Cardiac septum (tissue), 1 donor: ENCODE measurements at regions not wholly inside any gene's neighbourhood (a gene's known extent, or its start where the extent isn't known, plus 50 kb on each side); places are given as distances from the start of the nearest gene placed in this dataset.
"Not testable (repeated sequence)": the region's sequence is repeated elsewhere in the genome, so short reads cannot be mapped to it uniquely, and the experiment has no call there.

Source experiments
- DNase-seq: peaks from one replicate; pipeline ENCODE4 v3.0.0-alpha.2; 2020; ENCODE audit warnings: low spot score
- intact Hi-C: fragments of 100-400 bp; cut with DNase I; formaldehyde crosslinking; loops from one replicate; pipeline ENCODE4 v1.14.0; 2022
- donor health status: DM: no; HTN: no; CAD: no.

DNA sequence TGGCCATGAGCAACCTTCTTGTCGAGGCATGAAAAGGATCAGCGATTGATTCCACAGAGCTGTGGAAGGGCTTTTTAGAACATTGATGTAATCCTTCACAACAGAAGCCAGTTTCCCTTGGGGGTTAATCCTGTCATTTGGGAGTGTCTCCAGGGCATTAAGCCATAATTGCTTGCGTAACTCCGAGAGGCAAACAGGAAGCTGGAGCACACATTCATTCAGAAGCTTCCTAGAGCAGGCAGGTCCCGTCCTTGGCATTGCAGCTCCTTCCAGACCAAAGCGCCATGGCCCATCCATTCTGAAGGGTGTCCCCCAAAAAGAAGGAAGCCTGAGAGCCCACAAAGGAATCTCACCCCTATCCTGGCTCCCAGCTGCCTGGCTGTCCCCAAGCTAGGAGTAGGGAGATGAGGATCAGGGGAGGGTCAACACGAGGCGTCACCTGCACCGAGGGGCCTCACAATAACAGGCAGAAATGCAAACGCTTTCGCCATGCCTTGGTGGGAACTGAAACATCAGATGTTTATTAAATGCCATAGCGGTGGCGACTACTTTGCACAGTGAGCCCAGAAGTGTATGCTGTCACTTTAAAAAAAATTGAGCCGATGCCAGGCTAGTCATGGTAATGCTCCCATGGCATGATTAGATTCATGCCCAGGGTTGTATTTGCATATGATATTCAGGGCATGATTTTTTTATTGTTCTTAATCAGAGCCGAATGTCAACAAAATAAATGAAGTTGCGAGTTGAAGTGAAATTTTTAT, 339.4 kb downstream of the BCL11A start:
- intact Hi-C loops: no loop called here
- DNase-seq: no peak

DNA sequence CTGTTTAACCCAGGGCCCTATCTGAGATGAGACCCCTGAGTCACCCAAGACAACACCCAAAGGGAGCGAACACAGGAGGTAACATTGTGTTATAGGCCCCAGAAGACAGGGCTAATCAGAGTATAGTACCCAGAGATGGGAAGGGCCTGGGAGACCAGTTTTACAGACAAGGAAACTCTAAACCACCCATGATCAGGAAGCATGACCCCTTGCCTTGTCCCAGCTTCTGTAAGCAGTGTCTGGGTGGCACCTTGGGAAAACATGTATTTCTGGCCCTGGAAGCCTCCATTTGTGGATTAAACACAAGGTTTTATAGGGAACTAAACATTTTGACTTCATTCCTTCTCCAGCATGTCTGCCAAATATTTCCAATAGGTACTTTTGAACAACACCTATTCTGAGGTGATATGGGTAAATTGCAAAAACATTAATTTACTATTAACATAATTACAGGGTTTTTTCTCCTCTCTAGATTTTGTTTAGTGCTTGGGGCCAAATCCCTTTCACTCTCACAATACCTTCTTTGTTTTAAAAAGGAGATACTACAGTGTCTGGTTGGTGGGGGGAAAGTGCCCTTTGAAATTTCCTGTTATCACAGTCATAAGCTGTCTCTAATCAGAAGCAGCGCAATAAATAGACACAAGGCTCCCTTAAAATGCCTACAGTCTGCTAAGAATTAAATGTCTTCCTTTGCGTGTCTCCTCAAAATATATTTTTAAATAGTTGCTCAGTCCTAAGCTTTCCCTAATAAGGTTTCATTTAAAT, 341.1 kb downstream of the BCL11A start:
- DNase-seq: no peak
- intact Hi-C loops: no loop called here

GRCh38 chr2:60189006-60189405, 364.4 kb downstream of the BCL11A start:
- DNase-seq, intact Hi-C loops: not testable (repeated sequence)

GRCh38 chr2:60175290-60175689, 378.2 kb downstream of the BCL11A start:
- intact Hi-C loops: no loop called here
- DNase-seq: no peak

DNA sequence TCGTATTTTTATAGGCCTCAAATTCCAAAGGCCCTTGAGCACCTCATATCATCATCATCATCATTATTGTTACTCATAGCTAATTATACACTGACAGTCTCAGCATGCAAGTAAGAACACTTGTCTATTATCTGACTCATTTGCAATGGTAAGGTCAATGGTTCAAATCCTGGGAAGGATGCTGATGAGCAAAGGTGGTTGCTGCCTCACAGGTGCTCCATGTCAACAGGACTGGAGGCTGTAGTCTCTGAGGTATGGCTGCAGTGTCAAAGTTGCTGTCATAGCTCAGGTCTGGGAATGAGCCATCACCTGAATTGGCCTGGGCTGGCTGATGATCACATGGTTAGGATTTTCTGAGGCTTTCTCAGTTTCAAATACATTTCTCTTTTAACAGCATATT, 379.3 kb downstream of the BCL11A start:
- intact Hi-C loops: no loop called here
- no peak for DNase-seq

DNA sequence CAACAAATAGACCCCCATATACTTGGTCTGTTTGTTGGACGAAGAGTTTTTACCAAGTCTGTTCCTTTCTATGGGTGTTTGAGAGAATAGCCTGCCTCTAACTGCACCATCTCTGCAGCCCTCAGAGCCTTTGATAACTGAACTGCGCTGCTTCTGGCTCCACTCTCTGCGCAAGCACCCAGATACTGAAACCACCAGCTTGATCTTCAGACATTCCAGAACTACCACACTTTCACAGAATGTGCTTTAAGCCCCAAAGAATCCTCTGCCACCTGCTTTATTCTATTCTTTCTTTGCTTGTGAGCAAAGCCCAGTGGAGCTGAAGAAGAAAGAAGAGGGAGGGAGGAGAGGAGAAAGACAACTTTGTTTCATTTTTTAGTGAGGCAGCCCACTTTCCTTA, 380.7 kb downstream of the BCL11A start:
- no peak for DNase-seq
- intact Hi-C loops: no loop called here

GRCh38 chr2:60170272-60170671, 383.2 kb downstream of the BCL11A start:
- no peak for DNase-seq
- intact Hi-C loops: no loop called here

- intact Hi-C loops: no loop called here
- DNase-seq: no peak
These were observed 385.2 kb downstream of the BCL11A start for GRCh38 chr2:60168247-60168646.

GRCh38 chr2:60167089-60167488, 386.4 kb downstream of the BCL11A start:
- intact Hi-C loops: no loop called here
- no peak for DNase-seq

- intact Hi-C loops: no loop called here
- no peak for DNase-seq
These were observed 389.8 kb downstream of the BCL11A start for GRCh38 chr2:60163691-60164090.

- intact Hi-C loops: no loop called here
- DNase-seq: no peak
These were observed 393.9 kb downstream of the BCL11A start for GRCh38 chr2:60159519-60159918.

DNA sequence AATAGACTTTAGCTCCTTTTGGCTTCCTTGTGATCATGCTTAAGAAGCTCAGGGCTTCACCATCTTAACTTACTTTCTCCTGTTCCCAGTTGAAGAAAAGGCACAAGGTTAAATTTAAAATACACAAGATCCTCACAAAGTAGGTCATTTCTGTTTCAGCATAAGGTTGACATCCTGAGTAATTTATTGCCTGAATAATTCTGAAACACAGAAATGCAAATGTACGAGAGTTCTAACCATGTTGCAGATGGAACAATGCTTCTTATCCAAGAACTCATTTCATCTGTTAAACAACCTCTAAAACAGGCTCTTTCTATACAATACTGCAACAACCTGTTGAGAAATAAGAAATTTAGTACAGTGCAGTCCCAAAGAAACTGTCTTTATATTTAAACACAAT, 395.2 kb downstream of the BCL11A start:
- intact Hi-C loops: no loop called here
- DNase-seq: no peak

DNA sequence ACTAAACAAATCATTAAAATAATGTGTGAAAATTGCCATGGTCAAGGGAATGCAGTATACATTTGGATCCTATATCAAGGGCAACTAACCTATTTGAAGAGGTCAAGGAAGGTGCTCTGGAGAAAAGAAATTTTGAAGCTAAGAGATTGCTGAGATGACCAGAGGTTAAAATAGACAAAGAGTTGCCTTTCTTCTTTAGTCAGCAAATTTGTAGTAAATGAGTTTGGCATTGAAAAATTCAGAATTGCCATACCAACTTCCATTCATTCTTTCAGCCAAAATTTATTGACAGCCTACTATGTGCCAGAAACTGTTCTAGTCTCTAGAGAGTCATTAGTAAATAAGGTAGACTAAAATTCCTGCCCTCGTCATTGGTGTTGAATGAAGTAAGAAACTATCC, 396.2 kb downstream of the BCL11A start:
- intact Hi-C loops: no loop called here
- no peak for DNase-seq

GRCh38 chr2:60154142-60154541, 399.3 kb downstream of the BCL11A start:
- DNase-seq: no peak
- intact Hi-C loops: no loop called here

- intact Hi-C loops: no loop called here
These were observed 401.1 kb downstream of the BCL11A start for GRCh38 chr2:60152226-60152833.

GRCh38 chr2:60149176-60149575, 404.3 kb downstream of the BCL11A start:
- intact Hi-C loops: no loop called here
- DNase-seq: no peak

More at GRCh38 chr2:60152226-60152833, 401.1 kb downstream of the BCL11A start:
- no peak for DNase-seq

DNA sequence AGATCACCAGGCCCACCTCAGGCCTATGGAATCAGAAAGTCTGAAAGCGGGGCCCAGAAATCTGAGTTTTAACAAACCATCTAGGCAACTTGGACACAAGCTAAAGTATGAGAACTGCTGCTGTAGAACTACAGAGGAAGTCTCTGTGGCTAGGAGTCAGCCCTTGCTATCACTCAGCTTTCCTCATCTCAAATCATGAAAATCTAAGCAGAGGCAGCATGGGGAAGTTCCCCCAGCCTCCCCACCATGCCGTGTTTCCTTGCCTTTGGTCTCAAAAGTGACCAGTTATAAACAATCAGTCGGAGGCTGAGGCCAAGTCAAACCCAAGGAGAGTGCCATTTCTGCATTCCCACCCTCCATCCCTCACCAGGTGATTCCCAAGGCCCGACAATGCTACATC, 404.7 kb downstream of the BCL11A start:
- intact Hi-C loops: no loop called here
- no peak for DNase-seq

- intact Hi-C loops: no loop called here
- no peak for DNase-seq
These were observed 413.3 kb downstream of the BCL11A start for GRCh38 chr2:60140185-60140584.

GRCh38 chr2:60136913-60137312, 416.5 kb downstream of the BCL11A start:
- intact Hi-C loops: no loop called here

DNA sequence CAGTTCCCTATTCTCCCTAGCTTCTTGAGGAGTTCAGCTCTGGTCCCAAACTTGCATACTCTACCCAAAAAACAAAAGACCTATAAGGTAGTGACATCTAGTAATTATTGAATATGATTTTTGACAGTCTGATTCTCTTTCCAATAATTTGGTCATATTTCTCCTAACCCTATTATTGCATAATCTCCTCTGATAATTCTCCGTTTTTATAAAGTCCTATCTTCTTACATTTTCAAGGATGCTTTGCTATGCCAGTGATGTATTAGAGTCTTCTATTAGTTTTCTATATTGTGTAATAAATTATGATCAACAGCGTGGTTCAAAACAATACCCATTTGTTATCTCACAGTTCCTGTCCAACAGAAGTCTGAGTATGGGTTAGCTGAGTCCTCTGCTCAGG, 426.3 kb downstream of the BCL11A start:
- no peak for DNase-seq
- intact Hi-C loops: no loop called here

More at GRCh38 chr2:60136913-60137312, 416.5 kb downstream of the BCL11A start:
- no peak for DNase-seq
